HepG2 (cell line): ENCODE measurements at regions not wholly inside any gene's neighbourhood (a gene's known extent, or its start where the extent isn't known, plus 50 kb on each side); places are given as distances from the start of the nearest gene placed in this dataset.

Source experiments
- ATAC-seq: fragments of 200-7000 bp; cut with Tn5 transposase; 3 replicates; pipeline ENCODE4 v1.9.1; 2020; ENCODE audit warnings: mild to moderate bottlenecking, moderate library complexity
- BruUV-seq: library from RNA; stranded (reverse); fragments of 400-500 nt; replicated peaks from 2 replicates; lab custom pipeline; 2021; lab: Mats Ljungman, UMichigan
- CTCF ChIA-PET: fragments of 300-600 bp; formaldehyde crosslinking; extraction: SDS; loops from one replicate; lab custom pipeline; 2021; ENCODE audit warnings: low total read pairs, inconsistent platforms, low intra/inter-chr PET ratio; lab: Yijun Ruan, JAX
- POLR2A ChIA-PET: fragments of 350-600 bp; sonication (Branson Sonifier 250); formaldehyde crosslinking; loops from one replicate; lab custom pipeline; 2020; ENCODE audit warnings: antibody characterized with exemption, inconsistent platforms; lab: Yijun Ruan, JAX
- DNase-seq: peaks from one replicate; pipeline ENCODE4 v3.0.0-alpha.2; 2015; ENCODE audit warnings: low spot score
- FAIRE-seq: peaks from 3 replicates; lab custom pipeline; 2011; peaks lifted over from hg19 to GRCh38; lab: Jason Lieb, UNC
- H2AFZ ChIP-seq: one replicate; pipeline ENCODE4 v1.6.1; 2011; ENCODE audit warnings: low read length, inconsistent platforms
- H3K27ac ChIP-seq: fragments of 300-600 bp; 3 replicates; pipeline ENCODE4 v1.8.0; 2011; ENCODE audit warnings: mixed run types, mild to moderate bottlenecking, mixed read lengths, low read length, inconsistent platforms; ENCODE audit not compliant: insufficient read depth; ENCODE audit errors: extremely low read length
- H3K27me3 ChIP-seq, 2 experiments: fragments of 200-600 bp in 1 of 2; 2 replicates in 1 of 2; 3 replicates in 1 of 2; pipeline versions ENCODE4 v1.6.0 to v1.8.0; 2011; ENCODE audit warnings: low read length in 2 of 2, mild to moderate bottlenecking in 2 of 2, moderate library complexity in 2 of 2, inconsistent platforms in 1 of 2; ENCODE audit not compliant: insufficient read depth in 2 of 2, control insufficient read depth in 1 of 2
- H3K36me3 ChIP-seq, 2 experiments: fragments of 200-600 bp in 1 of 2; replicated peaks in 1 of 2; 2 replicates in 1 of 2; 3 replicates in 1 of 2; pipeline versions ENCODE4 v1.5.1 to v1.8.0; 2011; ENCODE audit warnings: low read length in 2 of 2, inconsistent platforms in 1 of 2; ENCODE audit not compliant: insufficient read depth in 2 of 2, control insufficient read depth in 1 of 2
- H3K4me1 ChIP-seq: 2 replicates; pipeline ENCODE4 v1.5.1; 2012; ENCODE audit warnings: low read length, inconsistent platforms; ENCODE audit not compliant: insufficient read depth
- H3K4me2 ChIP-seq: 2 replicates; pipeline ENCODE4 v1.6.0; 2011; ENCODE audit warnings: low read depth, low read length, inconsistent platforms
- H3K4me3 ChIP-seq, 3 experiments: fragments of 200-600 bp in 1 of 3; sonication (generic), shearing (Covaris generic) in 1 of 3; replicated peaks in 1 of 3; 2 replicates each; pipeline ENCODE4 v1.5.1; 2011 to 2016; ENCODE audit warnings: low read length in 3 of 3, inconsistent platforms in 2 of 3, low read depth in 2 of 3, mild to moderate bottlenecking in 2 of 3, control low read depth in 1 of 3, mixed read lengths in 1 of 3; ENCODE audit not compliant: insufficient read depth in 1 of 3
- H3K79me2 ChIP-seq: one replicate; pipeline ENCODE4 v1.6.1; 2011; ENCODE audit warnings: low read length, inconsistent platforms; ENCODE audit not compliant: insufficient read depth
- H3K9ac ChIP-seq: 2 replicates; pipeline ENCODE4 v1.6.0; 2011; ENCODE audit warnings: mild to moderate bottlenecking, low read depth, low read length, inconsistent platforms; ENCODE audit not compliant: insufficient read depth
- H3K9me3 ChIP-seq: 2 replicates; pipeline ENCODE4 v1.5.1; 2012; ENCODE audit warnings: mild to moderate bottlenecking, low read length
- H4K20me1 ChIP-seq: 2 replicates; pipeline ENCODE4 v1.6.0; 2011; ENCODE audit warnings: inconsistent platforms, mild to moderate bottlenecking, low read length, moderate library complexity; ENCODE audit not compliant: insufficient read depth
- BHLHE40 ChIP-seq: IDR thresholded peaks from 2 replicates; pipeline ENCODE4 v1.6.1; 2011; ENCODE audit warnings: low read length, improper control_type of control experiment
- CC2D1A ChIP-seq: sonication (generic); formaldehyde crosslinking; IDR thresholded peaks from 2 replicates; pipeline ENCODE4 v1.8.1; 2023; ENCODE audit warnings: mild to moderate bottlenecking, missing genetic modification reagents
- FOSL1 ChIP-seq: sonication (generic); formaldehyde crosslinking; IDR thresholded peaks from 2 replicates; pipeline ENCODE4 v1.9.0; 2021; ENCODE audit warnings: missing genetic modification reagents, borderline replicate concordance
- FUBP1 ChIP-seq: sonication (generic); formaldehyde crosslinking; IDR thresholded peaks from 2 replicates; pipeline ENCODE4 v1.5.1; 2020; ENCODE audit warnings: missing genetic modification reagents, mild to moderate bottlenecking, borderline replicate concordance
- HBP1 ChIP-seq: IDR thresholded peaks from 2 replicates; pipeline ENCODE4 v1.6.1; 2016; ENCODE audit warnings: low read depth, control low read depth
- MYPOP ChIP-seq: sonication (generic); formaldehyde crosslinking; IDR thresholded peaks from 2 replicates; pipeline ENCODE4 v1.8.1; 2023; ENCODE audit warnings: mild to moderate bottlenecking, moderate library complexity, missing genetic modification reagents
- REXO4 ChIP-seq: sonication (generic); formaldehyde crosslinking; IDR thresholded peaks from 2 replicates; pipeline ENCODE4 v1.8.0; 2022; ENCODE audit warnings: missing genetic modification reagents, mild to moderate bottlenecking, borderline replicate concordance
- SNAI1 ChIP-seq: sonication (generic); formaldehyde crosslinking; IDR thresholded peaks from 2 replicates; pipeline ENCODE4 v1.5.0; 2020; ENCODE audit warnings: mild to moderate bottlenecking, missing genetic modification reagents, borderline replicate concordance
- ZGPAT ChIP-seq: IDR thresholded peaks from 2 replicates; pipeline ENCODE4 v1.6.1; 2016; ENCODE audit warnings: mild to moderate bottlenecking
- ZMAT3 ChIP-seq: sonication (generic); formaldehyde crosslinking; conservative IDR thresholded peaks from 2 replicates; pipeline ENCODE4 v1.7.0; 2021; ENCODE audit warnings: missing genetic modification reagents
- ZNF205 ChIP-seq: IDR thresholded peaks from 2 replicates; pipeline ENCODE4 v1.6.1; 2018; ENCODE audit warnings: missing biosample characterization, missing genetic modification reagents
- ZNF326 ChIP-seq: sonication (generic); formaldehyde crosslinking; IDR thresholded peaks from 2 replicates; pipeline ENCODE4 v1.4.0; 2020; ENCODE audit warnings: missing genetic modification reagents, borderline replicate concordance
- ZNF362 ChIP-seq: sonication (generic); formaldehyde crosslinking; IDR thresholded peaks from 2 replicates; pipeline ENCODE4 v1.4.0; 2020; ENCODE audit warnings: missing genetic modification reagents, mild to moderate bottlenecking, borderline replicate concordance
- ZNF557 ChIP-seq: sonication (generic); formaldehyde crosslinking; IDR thresholded peaks from 2 replicates; pipeline ENCODE4 v1.4.0; 2020; ENCODE audit warnings: missing genetic modification reagents
- ZNF768 ChIP-seq: sonication (generic); formaldehyde crosslinking; IDR thresholded peaks from 2 replicates; pipeline ENCODE4 v1.4.0; 2020; ENCODE audit warnings: missing genetic modification reagents
- ZNF780A ChIP-seq: sonication (generic); formaldehyde crosslinking; IDR thresholded peaks from 2 replicates; pipeline ENCODE4 v1.8.0; 2022; ENCODE audit warnings: mild to moderate bottlenecking, missing genetic modification reagents, moderate library complexity
- WGBS: methylation state at CpG from one replicate; pipeline ENCODE4 v1.1.6; 2017; ENCODE audit warnings: low lambda C conversion rate; 5-methylcytosine and 5-hydroxymethylcytosine counted together
- in situ Hi-C: cut with HindIII; loops from 2 replicates; pipeline ENCODE4 v1.10.0; 2017; ENCODE audit warnings: low pct_unique_long_range_greater_than_20kb; ENCODE audit not compliant: extremely low pct_ligation_motif_present
- intact Hi-C: fragments of 100-400 bp; cut with micrococcal nuclease; formaldehyde crosslinking; loops from one replicate; pipeline ENCODE4 v1.10.0; 2022; ENCODE audit not compliant: unreplicated experiment

- TF ChIP-seq SNAI1 (CRISPR knock-in tag) (no peak), ZGPAT (no peak)
Measured at GRCh38 chr2:34663314-34663713, 1064.2 kb upstream of the FAM98A start (continued).

GRCh38 chr2:34660741-34661140 lies 1061.6 kb upstream of the FAM98A start:
- Histone ChIP-seq H3K36me3 (no peaks in the 10 kb centered on the region), H3K4me1 (no peaks in the 10 kb centered on the region), H2AFZ (no peak overlapping the region), H3K4me3 (no peak overlapping the region), H3K27me3 (no peaks in the 10 kb centered on the region), H3K79me2 (no peaks in the 10 kb centered on the region), H3K9ac (no peak overlapping the region), H3K27ac (no peak overlapping the region), H3K4me2 (no peak overlapping the region), H4K20me1 (no peaks in the 10 kb centered on the region), H3K9me3 (peaks cover 52% of the 10 kb centered on the region)
- BruUV-seq = no TSS peak
- FAIRE-seq = no peak
- in situ Hi-C loops (no loop called here), intact Hi-C loops (no loop called here)
- CTCF ChIA-PET = no interaction called here
- ATAC-seq = no peak
- WGBS = 47% methylated on average over 4 of the region's 4 CpGs
- DNase-seq = no peak
- POLR2A ChIA-PET = no interaction called here
- TF ChIP-seq ZNF557 = no peak
- TF ChIP-seq FUBP1 (CRISPR knock-in tag) = no peak
- no peak for TF ChIP-seq BHLHE40
- TF ChIP-seq FOSL1 (CRISPR knock-in tag) = no peak
- no peak for TF ChIP-seq HBP1
- TF ChIP-seq REXO4 (CRISPR knock-in tag) = no peak
- no peak for TF ChIP-seq ZNF768 (CRISPR knock-in tag)
- TF ChIP-seq ZNF780A (CRISPR knock-in tag) = no peak
- TF ChIP-seq ZNF362 (CRISPR knock-in tag) = no peak
- no peak for TF ChIP-seq ZMAT3
- TF ChIP-seq MYPOP = no peak
- TF ChIP-seq CC2D1A (CRISPR knock-in tag) = no peak
- TF ChIP-seq ZNF205 (CRISPR knock-in tag) = no peak
- no peak for TF ChIP-seq ZNF326
